GM21786 (cell line): ENCODE measurements at regions not wholly inside any gene's neighbourhood (a gene's known extent, or its start where the extent isn't known, plus 50 kb on each side); places are given as distances from the start of the nearest gene placed in this dataset.
A peak's percentile ranks its signal among the peaks of the same experiment; 100 is the strongest.

Experiments used
- ATAC-seq: cut with Tn5 transposase; IDR thresholded peaks from one replicate; pipeline ENCODE4 v1.9.1; 2021; ENCODE audit not compliant: unreplicated experiment

GRCh38 chr12:93174473-93174872, 203.3 kb upstream of the NUDT4 start:
- ATAC-seq: no peak

DNA sequence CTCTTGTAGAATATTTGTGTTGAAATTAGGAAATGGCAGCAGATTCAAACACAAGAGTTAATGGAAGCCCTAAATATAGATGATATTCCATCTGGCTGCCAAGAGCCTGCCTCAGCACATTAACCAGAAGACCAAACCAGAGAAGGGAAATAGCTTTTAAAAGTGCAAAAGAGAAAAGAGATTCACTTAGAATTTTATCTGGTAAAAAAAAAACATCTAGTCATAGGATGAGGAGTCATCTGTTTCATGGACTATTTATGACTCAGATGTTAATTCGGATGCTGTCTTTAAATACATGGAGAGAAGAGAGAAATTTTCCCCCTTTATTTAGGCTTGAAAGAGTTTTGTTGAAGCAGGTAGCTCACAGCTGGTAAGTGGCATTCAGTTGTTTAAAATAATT, 201.6 kb upstream of the NUDT4 start:
- no peak for ATAC-seq

- ATAC-seq: no peak
Observed at GRCh38 chr12:93176610-93177126, 201.1 kb upstream of the NUDT4 start.

GRCh38 chr12:93177208-93178153, 200.2 kb upstream of the NUDT4 start:
- ATAC-seq: no peak

DNA sequence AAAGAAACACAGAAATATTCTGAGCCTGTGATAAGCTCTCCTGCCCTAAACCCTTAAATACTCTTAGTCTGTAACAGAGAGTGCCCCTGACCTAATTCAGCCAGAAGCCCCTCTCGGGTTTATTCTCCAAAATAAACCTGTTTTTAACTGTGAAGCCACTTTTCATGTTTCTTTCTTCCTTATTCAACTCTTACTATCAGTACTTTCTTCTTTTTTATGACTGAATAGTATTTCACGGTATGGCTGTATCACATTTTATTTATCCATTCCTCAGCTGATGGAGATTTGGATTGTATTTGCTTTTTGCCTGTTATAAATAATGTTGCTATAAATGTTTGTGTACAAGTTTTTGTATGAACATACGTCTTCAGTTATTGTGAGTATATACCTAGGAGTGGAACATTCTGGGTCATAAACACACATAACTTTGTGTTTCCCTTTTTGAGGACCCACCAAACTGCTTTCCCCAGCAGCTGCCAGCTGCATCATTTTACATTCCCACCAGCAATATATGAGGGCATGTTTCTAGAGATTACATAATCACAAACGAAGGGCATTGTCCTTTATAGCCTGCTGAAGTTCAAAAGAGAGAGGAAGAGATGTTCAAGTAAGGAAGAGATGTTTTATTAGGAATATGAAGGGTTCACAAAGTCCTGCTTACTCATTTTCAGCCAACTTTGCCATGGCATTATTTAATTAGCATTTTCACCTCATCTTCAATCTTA, 199.4 kb upstream of the NUDT4 start:
- ATAC-seq: no peak

- no peak for ATAC-seq
Observed at GRCh38 chr12:93179792-93180191, 197.9 kb upstream of the NUDT4 start.

DNA sequence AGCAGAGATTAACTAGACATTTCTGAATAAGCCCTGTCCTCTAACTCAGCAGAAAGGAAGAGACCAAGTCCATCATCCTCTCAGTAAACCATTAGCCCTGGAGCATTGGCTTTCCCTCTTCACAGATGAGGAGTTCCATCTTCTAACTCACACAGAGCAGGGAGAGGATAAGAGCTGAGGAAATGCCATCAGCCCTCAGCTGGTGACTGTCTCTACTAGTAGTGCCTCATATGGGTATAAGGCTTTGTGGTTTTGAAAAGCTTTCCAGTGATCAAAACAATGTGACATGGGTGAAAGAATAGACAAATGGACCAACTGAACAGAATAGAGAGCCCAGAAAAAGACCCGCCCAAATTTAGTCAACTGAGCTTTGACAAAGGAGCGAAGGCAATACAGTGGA, 197.2 kb upstream of the NUDT4 start:
- ATAC-seq: no peak

DNA sequence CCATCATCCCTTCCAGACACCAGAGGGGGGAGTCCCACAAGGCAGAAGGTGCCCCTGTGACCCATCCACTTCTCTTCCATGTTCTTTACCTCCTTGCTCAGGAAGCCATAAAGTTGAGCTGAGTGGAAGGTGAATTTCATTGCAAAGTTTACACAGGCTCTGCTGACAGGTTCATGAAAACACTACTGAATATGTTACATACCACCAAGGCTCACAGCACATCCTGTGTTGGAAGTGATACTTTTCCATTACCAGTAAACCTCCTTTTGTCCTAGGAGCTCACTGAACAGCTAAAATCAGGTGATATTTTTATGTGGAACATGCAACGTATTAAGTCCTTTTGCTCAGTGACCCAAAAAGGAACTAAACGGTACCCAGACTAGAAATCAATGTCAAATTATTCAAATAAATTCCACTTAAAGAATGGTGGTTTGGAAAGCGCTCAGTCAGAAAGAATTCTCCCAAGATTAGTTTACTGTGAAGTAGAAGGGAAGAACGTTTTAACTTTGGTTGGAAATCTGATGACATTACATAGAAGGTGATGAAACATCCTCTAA, 196.2 kb upstream of the NUDT4 start:
- ATAC-seq: no peak

DNA sequence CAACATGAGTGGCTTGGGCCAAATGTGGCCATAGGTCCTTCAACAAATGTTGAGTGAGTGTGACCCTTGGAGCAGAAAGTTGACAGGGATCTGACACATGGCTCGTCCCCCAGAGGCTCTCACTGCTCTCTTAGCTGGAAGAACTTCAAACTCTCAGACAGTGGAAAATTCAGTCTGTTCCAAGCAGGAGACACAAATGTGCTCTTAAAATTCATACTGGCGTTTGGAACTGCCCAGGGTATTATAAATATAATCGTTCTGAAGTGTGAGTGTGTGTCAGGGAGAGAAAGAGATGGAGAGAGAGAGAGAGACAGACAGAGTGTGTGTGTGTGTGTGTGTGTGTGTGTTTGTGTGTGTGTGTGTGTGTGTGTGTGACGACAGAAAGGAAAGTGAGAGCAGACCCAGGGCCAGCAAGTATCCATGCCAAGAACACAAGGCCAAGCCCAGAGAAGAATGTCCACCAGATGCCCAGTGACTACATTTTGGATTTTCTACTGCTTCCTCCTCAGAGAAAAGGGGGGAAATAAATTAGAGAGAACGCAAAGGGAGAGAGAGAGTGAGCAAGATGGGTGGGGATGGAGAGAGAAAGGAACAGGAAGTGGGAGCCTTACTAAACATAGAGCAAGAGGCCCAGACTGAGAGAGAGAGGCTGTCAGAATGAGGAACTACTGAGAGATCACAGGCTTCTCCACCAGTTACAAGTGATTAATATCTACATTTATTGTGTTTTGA, 193.6 kb upstream of the NUDT4 start:
- ATAC-seq: peak; percentile 91

GRCh38 chr12:93184672-93185368, 192.9 kb upstream of the NUDT4 start:
- peak; percentile 19 for ATAC-seq

DNA sequence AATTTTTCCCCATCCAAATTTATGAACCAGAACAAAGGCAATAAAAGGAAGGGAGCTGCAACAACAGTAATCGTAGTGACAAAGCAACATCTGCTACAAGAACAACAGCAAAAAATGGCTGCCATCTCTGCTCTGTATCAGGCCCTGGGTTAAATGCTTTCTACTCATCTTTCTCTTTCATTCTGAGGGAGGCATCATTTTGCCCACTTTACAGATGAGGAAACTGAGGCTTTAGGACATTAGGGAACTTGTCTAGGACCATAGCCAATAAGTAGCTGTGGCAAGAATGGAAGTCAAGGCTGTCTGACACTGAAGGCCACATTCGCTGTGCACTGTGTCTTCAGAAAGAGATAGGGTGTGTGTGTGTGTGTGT, 192.4 kb upstream of the NUDT4 start:
- no peak for ATAC-seq

DNA sequence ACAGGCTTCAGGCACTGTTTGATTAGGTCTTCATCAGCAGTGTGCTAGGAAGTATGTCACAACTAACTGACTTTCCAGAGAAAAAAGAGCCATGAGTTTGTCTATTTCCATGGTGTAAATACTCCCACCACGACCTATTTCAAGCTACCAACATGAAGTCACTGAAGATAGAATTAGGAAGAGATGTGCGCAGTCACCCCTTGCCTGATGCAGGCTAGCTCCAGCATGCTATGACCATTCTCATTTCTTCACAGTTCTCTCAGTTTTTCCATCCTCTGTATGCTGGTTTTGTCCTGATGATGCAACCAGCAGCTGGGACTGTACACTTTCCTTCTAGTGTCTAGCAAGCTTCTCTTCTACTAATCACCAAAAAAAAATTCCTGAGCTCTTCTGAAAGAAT, 191.6 kb upstream of the NUDT4 start:
- ATAC-seq: no peak

GRCh38 chr12:93186621-93187020, 191.1 kb upstream of the NUDT4 start:
- no peak for ATAC-seq

DNA sequence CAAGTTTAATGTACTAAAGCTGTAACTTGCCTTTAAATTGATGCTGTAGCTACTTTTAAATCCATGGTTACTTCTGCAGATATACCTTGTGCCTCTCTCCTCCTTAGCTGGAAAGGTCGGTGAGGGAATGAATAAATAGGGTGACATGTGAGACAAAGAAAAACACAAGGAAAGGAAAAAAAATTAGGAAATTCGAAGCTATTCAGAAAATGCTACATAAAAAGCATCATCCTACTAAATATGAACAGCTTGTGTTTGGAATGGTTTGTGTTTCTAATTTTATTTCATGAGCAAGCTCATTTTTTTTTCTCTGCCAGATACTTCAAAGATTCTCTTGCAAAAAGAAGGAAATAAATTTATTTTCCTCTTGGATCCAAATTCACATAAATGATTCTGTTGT, 186.3 kb upstream of the NUDT4 start:
- ATAC-seq: no peak

DNA sequence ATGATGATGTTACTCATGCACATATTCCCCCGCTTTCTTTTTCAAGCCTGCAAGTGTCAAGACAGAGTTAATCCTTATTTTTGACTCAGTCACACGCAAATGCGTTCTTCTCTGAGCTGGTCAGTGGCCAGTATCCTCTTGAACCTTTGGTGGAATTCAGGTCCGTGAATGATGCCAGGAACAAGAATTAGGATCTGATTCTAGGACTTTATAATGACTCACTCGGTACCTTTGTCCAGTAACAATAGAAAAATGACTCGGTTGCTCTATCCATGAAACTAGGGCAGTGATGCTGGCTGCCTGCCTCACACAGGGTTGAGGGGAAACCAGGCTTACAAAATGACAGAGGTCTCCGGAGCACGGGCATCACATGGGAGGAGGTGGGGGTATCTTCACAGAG, 185.8 kb upstream of the NUDT4 start:
- no peak for ATAC-seq

GRCh38 chr12:93192878-93193277, 184.8 kb upstream of the NUDT4 start:
- no peak for ATAC-seq

GRCh38 chr12:93195511-93195910, 182.2 kb upstream of the NUDT4 start:
- no peak for ATAC-seq

DNA sequence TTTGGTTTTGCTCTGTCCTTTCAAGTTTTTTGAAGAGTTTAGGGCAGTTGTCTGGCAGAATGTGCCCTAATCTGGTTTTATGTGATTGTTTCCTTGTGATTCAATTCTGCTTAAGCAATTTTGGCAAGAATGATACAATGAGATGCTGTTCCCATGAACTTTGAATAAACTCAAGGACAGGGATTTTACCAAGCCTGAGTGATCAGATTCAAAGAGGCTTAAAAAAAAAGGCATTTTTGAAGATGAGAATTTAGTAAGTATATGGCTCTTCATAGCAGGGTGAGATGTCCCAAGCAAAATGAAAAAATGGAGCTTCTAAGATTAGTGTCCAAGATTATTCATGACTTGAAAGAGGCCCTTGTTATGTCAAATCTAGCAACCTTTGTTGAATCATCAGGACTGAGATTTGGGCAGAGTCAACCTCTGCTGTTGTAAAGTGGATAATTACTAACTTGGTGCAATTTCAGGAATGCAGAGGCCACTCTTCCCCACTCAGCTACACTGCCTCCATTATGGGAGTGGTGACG, 180.6 kb upstream of the NUDT4 start:
- no peak for ATAC-seq

- no peak for ATAC-seq
Observed at GRCh38 chr12:93198086-93198485, 179.6 kb upstream of the NUDT4 start.

DNA sequence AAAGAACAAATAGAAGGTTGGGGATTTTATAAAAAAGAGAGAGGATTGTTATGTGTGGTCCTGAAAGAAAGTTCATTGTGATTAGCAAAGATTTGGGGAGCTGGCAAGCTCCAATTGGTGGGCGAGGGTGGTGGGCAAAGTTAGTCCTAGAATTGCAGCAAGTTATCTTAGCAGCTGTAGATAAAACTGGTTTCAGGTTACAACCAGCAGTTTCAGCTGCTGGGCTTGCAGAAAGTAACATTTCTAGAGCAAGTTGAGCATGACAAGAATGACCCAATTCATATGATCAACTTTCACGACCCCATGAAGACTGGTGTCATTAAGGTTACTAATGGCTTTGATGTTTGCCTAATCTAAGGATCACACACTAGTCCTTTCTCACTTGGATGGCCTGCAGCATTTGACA, 177.9 kb upstream of the NUDT4 start:
- ATAC-seq: no peak
